ENCODE measurements at regions not wholly inside any gene's neighbourhood (a gene's known extent, or its start where the extent isn't known, plus 50 kb on each side); places are given as distances from the start of the nearest gene placed in this dataset.

DNA sequence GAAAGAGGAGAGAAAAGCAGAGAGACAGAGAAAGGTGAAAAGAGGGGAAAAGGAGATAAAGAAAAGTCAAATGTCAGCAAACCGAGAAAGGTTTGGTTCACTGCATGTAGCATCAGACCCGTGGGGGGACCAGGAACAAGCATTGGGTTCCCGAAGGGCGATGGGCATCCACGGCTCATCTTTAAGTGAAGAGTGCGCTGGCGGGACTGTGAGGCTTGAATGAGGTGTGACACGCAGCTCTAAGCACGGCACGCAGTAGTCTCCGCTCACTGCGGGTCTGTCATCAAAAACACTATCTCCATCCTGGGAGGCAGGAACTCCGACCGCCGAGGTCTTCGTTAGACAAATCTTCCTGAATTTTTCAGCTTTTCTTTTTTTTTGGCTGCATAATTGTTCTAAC is 173.4 kb upstream of the PFKP start:
- H3K18ac ChIP-seq (ENCODE audit: low read depth in 1 of 2, low read length in 2 of 2), result no peak overlapping the region
- no peak overlapping the region for H4K8ac ChIP-seq (ENCODE audit: low read length)
- no peak overlapping the region for H3K9ac ChIP-seq (ENCODE audit: low read length)
- H3K27ac ChIP-seq (ENCODE audit: low read length, poor library complexity, severe bottlenecking), result no peak overlapping the region
- H2AK5ac ChIP-seq (ENCODE audit: low read length, severe bottlenecking), result no peak overlapping the region
- H3K4me3 ChIP-seq (ENCODE audit: insufficient read depth in 1 of 2, low read depth in 1 of 2, low read length in 2 of 2), result no peak overlapping the region
- H3K9me3 ChIP-seq (ENCODE audit: control insufficient read depth, low read length), result no peaks in the 10 kb centered on the region
- H3K27me3 ChIP-seq (ENCODE audit: control insufficient read depth in 1 of 2, insufficient read depth in 1 of 2, low read length in 2 of 2), result peaks cover 0 to 6% of the 10 kb centered on the region in 2 experiments
- no peaks in the 10 kb centered on the region for H3K36me3 ChIP-seq (ENCODE audit: control insufficient read depth in 1 of 2, insufficient read depth in 2 of 2, low read depth in 1 of 2, low read length in 2 of 2)
- no peak overlapping the region for H2BK5ac ChIP-seq (ENCODE audit: low read depth, low read length, poor library complexity, severe bottlenecking)
- H2BK12ac ChIP-seq (ENCODE audit: low read length in 2 of 2), result no peak overlapping the region
- no peaks in the 10 kb centered on the region for H3K79me1 ChIP-seq (replicated peaks; ENCODE audit: low read length, poor library complexity, severe bottlenecking)
- no peak overlapping the region for H3K14ac ChIP-seq (ENCODE audit: low read length in 2 of 2)
- H3K23ac ChIP-seq (ENCODE audit: low read length in 2 of 2), result no peak overlapping the region
- WGBS, result 94% methylated on average over 16 of the region's 16 CpGs
- no peak overlapping the region for H2AFZ ChIP-seq (ENCODE audit: low read depth, low read length)
- H2BK15ac ChIP-seq (ENCODE audit: low read depth, poor library complexity, severe bottlenecking), result no peak overlapping the region
- no peak for DNase-seq
- no peak overlapping the region for H3K4me2 ChIP-seq (ENCODE audit: low read length, poor library complexity, severe bottlenecking)
- no peak overlapping the region for H2BK120ac ChIP-seq (ENCODE audit: low read depth, low read length)
- H4K91ac ChIP-seq (ENCODE audit: low read length), result no peak overlapping the region
- no peak overlapping the region for H3K4ac ChIP-seq (ENCODE audit: low read depth in 1 of 2, low read length in 2 of 2)
- no peaks in the 10 kb centered on the region for H3K4me1 ChIP-seq (ENCODE audit: control insufficient read depth, insufficient read depth, low read depth, low read length)

DNA sequence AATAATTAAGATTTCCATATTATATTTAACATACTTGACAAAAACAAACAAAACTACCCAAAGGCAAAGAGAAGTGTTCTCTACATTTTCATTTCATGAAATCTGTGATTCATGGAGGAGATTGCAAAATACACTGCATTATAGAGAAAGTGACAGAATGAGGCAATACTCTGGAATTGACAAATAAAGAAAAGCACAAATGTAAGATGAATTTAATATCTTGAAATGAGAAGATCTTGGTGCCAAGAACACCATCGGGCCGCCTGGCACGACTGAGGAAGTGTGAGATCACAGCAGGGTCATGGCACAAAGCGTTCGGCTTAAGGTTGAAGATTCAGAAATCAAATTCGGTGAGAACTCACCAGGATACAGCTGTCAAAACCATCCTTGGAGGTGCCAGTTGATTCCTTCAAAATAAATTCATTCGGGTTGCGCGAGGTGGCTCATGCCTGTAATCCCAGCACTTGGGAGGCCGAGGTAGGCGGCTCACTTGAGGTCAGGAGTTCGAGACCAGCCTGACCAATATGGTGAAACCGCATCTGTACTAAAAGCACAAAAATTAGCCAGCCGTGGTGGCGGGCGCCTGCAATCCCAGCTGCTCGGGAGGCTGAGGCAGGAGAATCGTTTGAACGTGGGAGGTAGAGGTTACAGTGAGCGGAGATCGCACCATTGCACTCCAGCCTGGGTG is 174.0 kb upstream of the PFKP start:
- H3K9ac ChIP-seq (ENCODE audit: low read length), result no peak overlapping the region
- H3K79me1 ChIP-seq (replicated peaks; ENCODE audit: low read length, poor library complexity, severe bottlenecking), result no peaks in the 10 kb centered on the region
- no peak overlapping the region for H3K27ac ChIP-seq (ENCODE audit: low read length, poor library complexity, severe bottlenecking)
- H4K91ac ChIP-seq (ENCODE audit: low read length), result no peak overlapping the region
- no peak overlapping the region for H4K8ac ChIP-seq (ENCODE audit: low read length)
- no peak overlapping the region for H2BK15ac ChIP-seq (ENCODE audit: low read depth, poor library complexity, severe bottlenecking)
- no peak overlapping the region for H3K4me3 ChIP-seq (ENCODE audit: insufficient read depth in 1 of 2, low read depth in 1 of 2, low read length in 2 of 2)
- DNase-seq, result no peak
- no peak overlapping the region for H2BK5ac ChIP-seq (ENCODE audit: low read depth, low read length, poor library complexity, severe bottlenecking)
- H3K18ac ChIP-seq (ENCODE audit: low read depth in 1 of 2, low read length in 2 of 2), result no peak overlapping the region
- no peak overlapping the region for H2BK120ac ChIP-seq (ENCODE audit: low read depth, low read length)
- H2AK5ac ChIP-seq (ENCODE audit: low read length, severe bottlenecking), result no peak overlapping the region
- no peak overlapping the region for H2BK12ac ChIP-seq (ENCODE audit: low read length in 2 of 2)
- H3K4me2 ChIP-seq (ENCODE audit: low read length, poor library complexity, severe bottlenecking), result no peak overlapping the region
- whole genome bisulfite sequencing, result 90% methylated on average over 19 of the region's 21 CpGs
- H3K4me1 ChIP-seq (ENCODE audit: control insufficient read depth, insufficient read depth, low read depth, low read length), result no peaks in the 10 kb centered on the region
- no peak overlapping the region for H2AFZ ChIP-seq (ENCODE audit: low read depth, low read length)
- H3K23ac ChIP-seq (ENCODE audit: low read length in 2 of 2), result no peak overlapping the region
- H3K27me3 ChIP-seq (ENCODE audit: control insufficient read depth in 1 of 2, insufficient read depth in 1 of 2, low read length in 2 of 2), result peaks cover 0 to 6% of the 10 kb centered on the region in 2 experiments
- H3K4ac ChIP-seq (ENCODE audit: low read depth in 1 of 2, low read length in 2 of 2), result no peak overlapping the region
- no peaks in the 10 kb centered on the region for H3K36me3 ChIP-seq (ENCODE audit: control insufficient read depth in 1 of 2, insufficient read depth in 2 of 2, low read depth in 1 of 2, low read length in 2 of 2)
- H3K9me3 ChIP-seq (ENCODE audit: control insufficient read depth, low read length), result no peaks in the 10 kb centered on the region
- no peak overlapping the region for H3K14ac ChIP-seq (ENCODE audit: low read length in 2 of 2)

DNA sequence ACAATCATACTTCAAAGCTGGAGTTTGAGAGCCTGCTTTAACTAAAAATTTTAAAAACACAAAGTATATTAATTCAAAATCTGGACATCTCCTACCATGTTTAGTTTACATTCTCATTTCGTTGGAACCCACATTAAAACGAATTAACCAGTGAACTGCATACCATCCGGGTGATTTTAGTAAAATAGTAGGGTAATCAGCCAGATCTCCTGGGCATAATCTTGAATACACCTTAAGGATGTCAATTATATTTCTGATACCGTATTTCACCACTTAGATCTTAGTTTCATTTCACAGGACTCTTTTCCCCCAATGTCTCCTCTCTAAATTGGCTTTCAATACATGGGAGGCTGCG is 175.6 kb upstream of the PFKP start:
- Histone ChIP-seq H3K36me3 (ENCODE audit: control insufficient read depth in 1 of 2, insufficient read depth in 2 of 2, low read depth in 1 of 2, low read length in 2 of 2) (no peaks in the 10 kb centered on the region), H3K4me2 (ENCODE audit: low read length, poor library complexity, severe bottlenecking) (no peak overlapping the region), H3K18ac (ENCODE audit: low read depth in 1 of 2, low read length in 2 of 2) (no peak overlapping the region), H3K14ac (ENCODE audit: low read length in 2 of 2) (no peak overlapping the region), H2AFZ (ENCODE audit: low read depth, low read length) (no peak overlapping the region), H3K4ac (ENCODE audit: low read depth in 1 of 2, low read length in 2 of 2) (no peak overlapping the region), H2AK5ac (ENCODE audit: low read length, severe bottlenecking) (no peak overlapping the region), H3K9ac (ENCODE audit: low read length) (no peak overlapping the region), H3K23ac (ENCODE audit: low read length in 2 of 2) (no peak overlapping the region), H3K9me3 (ENCODE audit: control insufficient read depth, low read length) (no peaks in the 10 kb centered on the region), H3K4me3 (ENCODE audit: insufficient read depth in 1 of 2, low read depth in 1 of 2, low read length in 2 of 2) (no peak overlapping the region), H3K27ac (ENCODE audit: low read length, poor library complexity, severe bottlenecking) (no peak overlapping the region), H4K8ac (ENCODE audit: low read length) (no peak overlapping the region), H4K91ac (ENCODE audit: low read length) (no peak overlapping the region), H2BK15ac (ENCODE audit: low read depth, poor library complexity, severe bottlenecking) (no peak overlapping the region), H3K4me1 (ENCODE audit: control insufficient read depth, insufficient read depth, low read depth, low read length) (no peaks in the 10 kb centered on the region), H2BK5ac (ENCODE audit: low read depth, low read length, poor library complexity, severe bottlenecking) (no peak overlapping the region), H2BK120ac (ENCODE audit: low read depth, low read length) (no peak overlapping the region), H3K79me1 (replicated peaks; ENCODE audit: low read length, poor library complexity, severe bottlenecking) (no peaks in the 10 kb centered on the region), H2BK12ac (ENCODE audit: low read length in 2 of 2) (no peak overlapping the region), H3K27me3 (ENCODE audit: control insufficient read depth in 1 of 2, insufficient read depth in 1 of 2, low read length in 2 of 2) (peaks cover 0 to 7% of the 10 kb centered on the region in 2 experiments)
- WGBS, result 88% methylated on average over 5 of the region's 5 CpGs
- no peak for DNase-seq

DNA sequence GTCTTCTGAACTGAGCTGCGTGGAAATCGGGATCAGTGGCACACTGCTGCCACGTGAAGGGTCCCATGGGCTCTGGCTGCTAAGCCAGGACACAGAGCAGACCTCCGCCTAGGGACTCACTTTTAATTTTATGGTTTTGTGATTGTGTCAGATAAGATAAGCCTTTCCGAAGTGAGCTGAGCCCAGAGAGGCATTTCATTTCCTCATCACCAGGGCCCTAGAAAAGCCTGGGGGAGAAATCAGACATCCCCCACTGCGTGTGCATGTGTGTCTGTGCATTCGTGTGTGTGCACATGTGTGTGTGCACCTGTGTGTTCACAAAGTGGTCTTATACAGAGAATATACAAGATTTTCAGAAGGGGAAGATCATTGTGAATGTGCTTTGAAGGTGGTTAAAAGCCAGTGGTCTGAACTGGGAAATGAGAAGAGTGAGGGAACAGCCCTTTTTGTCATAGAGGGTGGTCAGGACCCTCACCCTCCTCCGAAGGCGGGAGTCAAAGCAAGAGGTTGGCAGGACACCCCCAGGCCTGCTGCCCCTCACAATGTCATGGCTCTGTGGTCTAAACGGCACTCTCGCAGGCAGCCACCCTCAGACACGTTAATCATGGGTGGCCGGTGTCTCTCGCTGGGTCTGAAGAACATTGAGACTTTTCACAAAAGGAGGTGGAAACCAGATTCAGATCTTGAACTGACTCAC is 176.1 kb upstream of the PFKP start:
- Histone ChIP-seq H2BK5ac (ENCODE audit: low read depth, low read length, poor library complexity, severe bottlenecking) (no peak overlapping the region), H3K27ac (ENCODE audit: low read length, poor library complexity, severe bottlenecking) (no peak overlapping the region), H3K27me3 (ENCODE audit: control insufficient read depth in 1 of 2, insufficient read depth in 1 of 2, low read length in 2 of 2) (peaks cover 0 to 11% of the 10 kb centered on the region in 2 experiments), H3K36me3 (ENCODE audit: control insufficient read depth in 1 of 2, insufficient read depth in 2 of 2, low read depth in 1 of 2, low read length in 2 of 2) (no peaks in the 10 kb centered on the region), H3K9me3 (ENCODE audit: control insufficient read depth, low read length) (no peaks in the 10 kb centered on the region), H3K18ac (ENCODE audit: low read depth in 1 of 2, low read length in 2 of 2) (no peak overlapping the region), H4K8ac (ENCODE audit: low read length) (no peak overlapping the region), H3K4me1 (ENCODE audit: control insufficient read depth, insufficient read depth, low read depth, low read length) (no peaks in the 10 kb centered on the region), H2BK15ac (ENCODE audit: low read depth, poor library complexity, severe bottlenecking) (no peak overlapping the region), H3K23ac (ENCODE audit: low read length in 2 of 2) (no peak overlapping the region), H3K4ac (ENCODE audit: low read depth in 1 of 2, low read length in 2 of 2) (no peak overlapping the region), H3K4me3 (ENCODE audit: insufficient read depth in 1 of 2, low read depth in 1 of 2, low read length in 2 of 2) (no peak overlapping the region), H3K79me1 (replicated peaks; ENCODE audit: low read length, poor library complexity, severe bottlenecking) (no peaks in the 10 kb centered on the region), H3K9ac (ENCODE audit: low read length) (no peak overlapping the region), H2BK12ac (ENCODE audit: low read length in 2 of 2) (no peak overlapping the region), H3K14ac (ENCODE audit: low read length in 2 of 2) (no peak overlapping the region), H3K4me2 (ENCODE audit: low read length, poor library complexity, severe bottlenecking) (no peak overlapping the region), H2BK120ac (ENCODE audit: low read depth, low read length) (no peak overlapping the region), H2AK5ac (ENCODE audit: low read length, severe bottlenecking) (no peak overlapping the region), H4K91ac (ENCODE audit: low read length) (no peak overlapping the region), H2AFZ (ENCODE audit: low read depth, low read length) (no peak overlapping the region)
- 69% methylated on average over 14 of the region's 14 CpGs for WGBS
- no peak for DNase-seq

All from mesenchymal stem cell (in vitro differentiated cells and primary cell).